ENCODE measurements at regions not wholly inside any gene's neighbourhood (a gene's known extent, or its start where the extent isn't known, plus 50 kb on each side); places are given as distances from the start of the nearest gene placed in this dataset.

GRCh38 chr4:110860125-110860524 is 237.2 kb upstream of the PITX2 start:
- TF ChIP-seq, protein P1, sequence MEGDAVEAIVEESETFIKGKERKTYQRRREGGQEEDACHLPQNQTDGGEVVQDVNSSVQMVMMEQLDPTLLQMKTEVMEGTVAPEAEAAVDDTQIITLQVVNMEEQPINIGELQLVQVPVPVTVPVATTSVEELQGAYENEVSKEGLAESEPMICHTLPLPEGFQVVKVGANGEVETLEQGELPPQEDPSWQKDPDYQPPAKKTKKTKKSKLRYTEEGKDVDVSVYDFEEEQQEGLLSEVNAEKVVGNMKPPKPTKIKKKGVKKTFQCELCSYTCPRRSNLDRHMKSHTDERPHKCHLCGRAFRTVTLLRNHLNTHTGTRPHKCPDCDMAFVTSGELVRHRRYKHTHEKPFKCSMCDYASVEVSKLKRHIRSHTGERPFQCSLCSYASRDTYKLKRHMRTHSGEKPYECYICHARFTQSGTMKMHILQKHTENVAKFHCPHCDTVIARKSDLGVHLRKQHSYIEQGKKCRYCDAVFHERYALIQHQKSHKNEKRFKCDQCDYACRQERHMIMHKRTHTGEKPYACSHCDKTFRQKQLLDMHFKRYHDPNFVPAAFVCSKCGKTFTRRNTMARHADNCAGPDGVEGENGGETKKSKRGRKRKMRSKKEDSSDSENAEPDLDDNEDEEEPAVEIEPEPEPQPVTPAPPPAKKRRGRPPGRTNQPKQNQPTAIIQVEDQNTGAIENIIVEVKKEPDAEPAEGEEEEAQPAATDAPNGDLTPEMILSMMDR (IDR thresholded peaks at IDR 0.05; ENCODE audit: low read depth, low read length) = no peak

DNA sequence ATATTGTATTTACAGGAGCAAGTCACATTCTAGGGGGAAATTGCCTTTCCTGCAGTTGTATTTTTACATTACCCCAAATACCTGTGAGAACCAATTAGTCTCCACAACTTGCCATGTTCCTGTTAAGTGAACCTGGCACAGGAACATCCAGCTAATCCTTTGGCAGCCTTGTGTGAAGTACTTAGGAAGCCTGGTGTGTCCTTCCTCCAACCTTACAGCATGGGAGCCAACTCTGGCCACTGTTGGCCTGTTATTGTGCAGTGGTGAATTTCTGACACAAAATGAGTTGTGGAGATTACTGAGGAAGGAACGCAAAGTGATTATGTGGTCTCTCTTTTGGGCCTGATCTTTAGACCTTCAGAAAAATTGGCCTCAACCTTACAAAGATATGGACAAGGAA is 238.0 kb upstream of the PITX2 start:
- no peak overlapping the region for H3K4me3 ChIP-seq (ENCODE audit: low read depth, low read length)
- TF ChIP-seq, protein P1 (IDR thresholded peaks at IDR 0.05; ENCODE audit: low read depth, low read length) = no peak

More at GRCh38 chr4:110860125-110860524, 237.2 kb upstream of the PITX2 start:
- H3K4me3 ChIP-seq (ENCODE audit: low read depth, low read length) = no peak overlapping the region

- TF ChIP-seq, protein P1 (IDR thresholded peaks at IDR 0.05; ENCODE audit: low read depth, low read length) = no peak
These were observed 242.9 kb upstream of the PITX2 start for GRCh38 chr4:110865611-110866259.

DNA sequence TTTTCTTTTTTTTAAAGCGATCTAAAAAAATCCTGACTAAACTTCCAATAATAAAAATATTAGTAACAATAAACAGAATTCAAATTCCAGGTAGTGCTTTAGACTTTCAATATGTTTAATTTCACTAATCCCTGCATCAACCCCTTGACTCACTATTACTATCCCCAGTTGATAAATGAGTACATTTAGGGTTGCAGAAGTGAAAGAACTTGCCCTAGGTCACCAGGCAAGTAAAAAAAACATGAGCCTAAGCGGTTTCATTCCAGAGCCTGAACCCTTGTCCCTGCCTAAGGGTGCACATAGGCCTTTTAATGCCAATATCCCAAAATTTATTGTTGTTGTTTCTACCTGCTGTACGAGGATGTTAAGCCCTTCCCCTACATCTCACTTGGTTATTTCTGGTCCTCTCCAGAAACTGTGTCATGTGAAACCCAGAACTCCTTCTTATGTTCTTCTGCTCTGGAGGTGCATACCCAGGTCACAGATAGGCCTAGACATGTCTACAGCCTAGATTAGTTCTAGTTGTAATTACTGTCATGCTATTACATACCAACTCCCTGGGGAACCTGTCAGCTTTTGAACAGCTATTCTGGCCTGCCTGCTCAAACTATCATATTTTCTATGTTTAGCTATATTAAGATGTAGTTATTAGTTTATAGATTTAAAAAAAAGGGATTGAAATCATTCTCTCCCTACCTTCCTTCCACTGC is 244.5 kb upstream of the PITX2 start:
- TF ChIP-seq, protein P1 (IDR thresholded peaks at IDR 0.05; ENCODE audit: low read depth, low read length) = no peak
- no peak overlapping the region for H3K4me3 ChIP-seq (ENCODE audit: low read depth, low read length)

More at GRCh38 chr4:110865611-110866259, 242.9 kb upstream of the PITX2 start:
- H3K4me3 ChIP-seq (ENCODE audit: low read depth, low read length) = no peak overlapping the region

GRCh38 chr4:110867981-110868720 is 245.3 kb upstream of the PITX2 start:
- H3K4me3 ChIP-seq (ENCODE audit: low read depth, low read length) = no peak overlapping the region
- TF ChIP-seq, protein P1 (IDR thresholded peaks at IDR 0.05; ENCODE audit: low read depth, low read length) = no peak

- TF ChIP-seq, protein P1 (IDR thresholded peaks at IDR 0.05; ENCODE audit: low read depth, low read length) = no peak
- H3K4me3 ChIP-seq (ENCODE audit: low read depth, low read length) = no peak overlapping the region
These were observed 246.2 kb upstream of the PITX2 start for GRCh38 chr4:110869114-110869513.
